K562 (cell line): ENCODE measurements at regions not wholly inside any gene's neighbourhood (a gene's known extent, or its start where the extent isn't known, plus 50 kb on each side); places are given as distances from the start of the nearest gene placed in this dataset.

Experiments used
- ATAC-seq: fragments of 200-7000 bp; cut with Tn5 transposase; 3 replicates; pipeline ENCODE4 v1.9.1; 2020; ENCODE audit warnings: moderate library complexity
- BruUV-seq: library from RNA; stranded (reverse); fragments of 400-500 nt; replicated peaks from 2 replicates; lab custom pipeline; 2021; lab: Mats Ljungman, UMichigan
- CTCF ChIA-PET: fragments of 300-600 bp; formaldehyde crosslinking; extraction: SDS; loops from one replicate; lab custom pipeline; 2021; ENCODE audit warnings: low intra/inter-chr PET ratio; lab: Yijun Ruan, JAX
- POLR2A ChIA-PET: fragments of 300-600, 350-650 bp; sonication (Branson Sonifier 250); formaldehyde crosslinking; extraction: SDS; loops from one replicate; lab custom pipeline; 2021; ENCODE audit warnings: antibody characterized with exemption, inconsistent platforms; lab: Yijun Ruan, JAX
- DNase-seq, 4 experiments: peaks; one replicate each; pipeline versions ENCODE4 v3.0.0 to v3.0.0-alpha.2; 2011 to 2018; ENCODE audit warnings: low spot score in 3 of 4, mixed read lengths in 3 of 4; ENCODE audit errors: extremely low read depth in 1 of 4
- FAIRE-seq: peaks from 2 replicates; lab custom pipeline; 2011; peaks lifted over from hg19 to GRCh38; lab: Jason Lieb, UNC
- H2AFZ ChIP-seq: 2 replicates; pipeline ENCODE4 v1.6.0; 2011; ENCODE audit warnings: low read depth, low read length, control low read depth, inconsistent platforms
- H3K27ac ChIP-seq: fragments of 200-600 bp; 3 replicates; pipeline ENCODE4 v1.8.0; 2011; ENCODE audit warnings: low read depth, mild to moderate bottlenecking, control low read depth, inconsistent platforms, low read length, moderate library complexity, mixed read lengths; ENCODE audit errors: extremely low read depth
- H3K27me3 ChIP-seq, 2 experiments: fragments of 300-600 bp in 1 of 2; 2 replicates in 1 of 2; 3 replicates in 1 of 2; pipeline versions ENCODE4 v1.6.0 to v1.8.0; 2011; ENCODE audit warnings: inconsistent platforms in 2 of 2, low read length in 2 of 2, mild to moderate bottlenecking in 1 of 2, mixed read lengths in 1 of 2, moderate library complexity in 1 of 2; ENCODE audit not compliant: control insufficient read depth in 2 of 2, insufficient read depth in 2 of 2
- H3K36me3 ChIP-seq: fragments of 300-600 bp; 3 replicates; pipeline ENCODE4 v1.8.0; 2011; ENCODE audit warnings: mild to moderate bottlenecking, low read length, inconsistent platforms; ENCODE audit not compliant: control insufficient read depth, insufficient read depth
- H3K4me1 ChIP-seq, 2 experiments: fragments of 200-600 bp in 1 of 2; replicated peaks in 1 of 2; 2 replicates in 1 of 2; 3 replicates in 1 of 2; pipeline versions ENCODE4 v1.5.1 to v1.8.0; 2011; ENCODE audit warnings: inconsistent platforms in 2 of 2, low read length in 2 of 2, mild to moderate bottlenecking in 1 of 2, mixed read lengths in 1 of 2, moderate library complexity in 1 of 2; ENCODE audit not compliant: control insufficient read depth in 2 of 2, insufficient read depth in 2 of 2
- H3K4me2 ChIP-seq: 2 replicates; pipeline ENCODE4 v1.6.1; 2011; ENCODE audit warnings: low read length, control low read depth, inconsistent platforms, mixed read lengths; ENCODE audit not compliant: insufficient read depth
- H3K4me3 ChIP-seq: fragments of 200-600 bp; sonication (generic), shearing (Covaris generic); 2 replicates; pipeline ENCODE4 v1.5.1; 2016; ENCODE audit warnings: control low read depth, inconsistent platforms
- H3K79me2 ChIP-seq: fragments of 200-600 bp; 3 replicates; pipeline ENCODE4 v1.8.0; 2011; ENCODE audit warnings: low read length, inconsistent platforms; ENCODE audit not compliant: control insufficient read depth, insufficient read depth
- H3K9ac ChIP-seq, 2 experiments: 2 replicates each; pipeline versions ENCODE4 v1.6.0 to v1.6.1; 2011; ENCODE audit warnings: low read depth in 2 of 2, low read length in 2 of 2, control low read depth in 1 of 2, inconsistent platforms in 1 of 2, mild to moderate bottlenecking in 1 of 2, mixed read lengths in 1 of 2; ENCODE audit not compliant: insufficient read depth in 1 of 2
- H3K9me1 ChIP-seq: one replicate; pipeline ENCODE4 v1.6.0; 2011; ENCODE audit warnings: inconsistent platforms, mild to moderate bottlenecking, low read length, moderate library complexity; ENCODE audit not compliant: control insufficient read depth, insufficient read depth
- H3K9me3 ChIP-seq: replicated peaks from 2 replicates; pipeline ENCODE4 v1.5.1; 2011; ENCODE audit warnings: low read depth, low read length, inconsistent platforms; ENCODE audit not compliant: control insufficient read depth, insufficient read depth
- H4K20me1 ChIP-seq: replicated peaks from 2 replicates; pipeline ENCODE4 v1.6.1; 2011; ENCODE audit warnings: low read length, inconsistent platforms, mixed read lengths; ENCODE audit not compliant: control insufficient read depth, insufficient read depth
- BDP1 ChIP-seq: IDR thresholded peaks from 3 replicates; pipeline ENCODE4 v1.6.1; 2011; ENCODE audit not compliant: insufficient read length, insufficient read depth
- CEBPG ChIP-seq, 3 experiments: fragments of 200-800 bp in 1 of 3; sonication (Bioruptor generic) in 1 of 3; sonication (generic) in 1 of 3; formaldehyde crosslinking in 1 of 3; IDR thresholded peaks in 2 of 3; conservative IDR thresholded peaks in 1 of 3; 2 replicates each; pipeline versions ENCODE4 v1.6.1 to v1.8.0; 2016 to 2022; ENCODE audit warnings: missing compliant biosample characterization in 2 of 3, missing genetic modification characterization in 2 of 3, mild to moderate bottlenecking in 1 of 3, missing genetic modification reagents in 1 of 3
- DPF2 ChIP-seq: fragments of 450-650 bp; IDR thresholded peaks from 2 replicates; pipeline ENCODE4 v1.6.1; 2016
- HMGN3 ChIP-seq: IDR thresholded peaks from 2 replicates; pipeline ENCODE4 v1.6.1; 2011; ENCODE audit warnings: borderline replicate concordance, low read depth, mild to moderate bottlenecking, mixed read lengths, low read length; ENCODE audit not compliant: insufficient read length; ENCODE audit errors: extremely low read depth
- RBM14 ChIP-seq: fragments of 200-400 bp; formaldehyde crosslinking; IDR thresholded peaks from 2 replicates; pipeline ENCODE4 v1.6.1; 2018; ENCODE audit warnings: low read depth, mild to moderate bottlenecking, low read length, moderate library complexity, borderline replicate concordance; ENCODE audit not compliant: insufficient read depth
- RNF219 ChIP-seq: fragments of 250-450 bp; sonication (Bioruptor Pico); IDR thresholded peaks from 2 replicates; pipeline ENCODE4 v1.5.0; 2022; ENCODE audit warnings: mild to moderate bottlenecking
- TGIF2 ChIP-seq: sonication (generic); formaldehyde crosslinking; IDR thresholded peaks from 2 replicates; pipeline ENCODE4 v1.8.1; 2022; ENCODE audit warnings: mild to moderate bottlenecking, missing genetic modification reagents, moderate library complexity
- WGBS: fragments of 100-300 bp; shearing (Covaris generic); methylation state at CpG from one replicate; pipeline ENCODE4 v1.1.6; 2016; ENCODE audit warnings: low coverage, mixed read lengths; ENCODE audit not compliant: insufficient coverage; ENCODE audit errors: missing lambda C conversion rate; 5-methylcytosine and 5-hydroxymethylcytosine counted together
- in situ Hi-C: fragments of 300-500 bp; cut with MboI; formaldehyde crosslinking; loops from 4 replicates; pipeline ENCODE4 v1.15.0; 2018; ENCODE audit warnings: inconsistent platforms, mixed read lengths
- intact Hi-C: fragments of 100-400 bp; cut with micrococcal nuclease; formaldehyde crosslinking; loops from 2 replicates; pipeline ENCODE4 v1.14.2; 2022

GRCh38 chr10:8489232-8489631, 434.7 kb downstream of the GATA3 start (continued):
- TF ChIP-seq RNF219 (CRISPR knock-in tag), result no peak
- TF ChIP-seq CEBPG (CRISPR knock-in tag; IDR thresholded peaks at IDR 0.05), result no peak
- no peak for TF ChIP-seq CEBPG (tag; conservative IDR thresholded peaks at IDR 0.05 in 1 of 2, IDR thresholded peaks at IDR 0.05 in 1 of 2)
- TF ChIP-seq TGIF2, result no peak
- TF ChIP-seq HMGN3, result no peak
- TF ChIP-seq BDP1, result no peak

- no peaks in the 10 kb centered on the region for H3K4me1 ChIP-seq
- in situ Hi-C loops, result no loop called here
- no TSS peak for BruUV-seq
- POLR2A ChIA-PET, result interaction anchor here (0.9 kb wide), 1 partner anchor 32 kb away, joined by 3 read pairs; no protein-coding TSS in a partner anchor
- no peak for FAIRE-seq
- H3K27me3 ChIP-seq, result no peaks in the 10 kb centered on the region
- no peaks in the 10 kb centered on the region for H3K36me3 ChIP-seq
- TF ChIP-seq DPF2 (no peak), RBM14 (no peak)
- TF ChIP-seq, all 486 proteins: peak for 0
- Histone ChIP-seq H2AFZ (no peak overlapping the region), H3K9me1 (no peaks in the 10 kb centered on the region), H3K9me3 (no peaks in the 10 kb centered on the region), H3K9ac (no peak overlapping the region), H3K4me3 (no peak overlapping the region), H3K4me2 (no peak overlapping the region), H3K79me2 (no peaks in the 10 kb centered on the region), H3K27ac (no peak overlapping the region), H4K20me1 (no peaks in the 10 kb centered on the region)
- 1% methylated on average over 6 of the region's 6 CpGs for WGBS
- DNase-seq (no peak), ATAC-seq (no peak)
- CTCF ChIA-PET, result no interaction called here
- intact Hi-C loops, result no loop called here
Observed at GRCh38 chr10:8489823-8490222, 435.3 kb downstream of the GATA3 start.
